Adrenal gland (tissue), 9 donors: ENCODE measurements at regions not wholly inside any gene's neighbourhood (a gene's known extent, or its start where the extent isn't known, plus 50 kb on each side); places are given as distances from the start of the nearest gene placed in this dataset.

Experiments
- DNase-seq, 7 donors: peaks; one replicate each; pipeline ENCODE4 v3.0.0-alpha.2; 2019 to 2020
- H3K27ac ChIP-seq, 5 donors: fragments of 200-600 bp; sonication (generic) in 4 of 5; 1 replicate in 3 of 5; 2 replicates in 2 of 5; pipeline versions ENCODE4 v1.5.1 to v1.8.0; 2016 to 2020; ENCODE audit warnings: mild to moderate bottlenecking in 1 of 5
- H3K27me3 ChIP-seq: fragments of 200-600 bp; 2 replicates; pipeline ENCODE4 v1.8.0; 2021
- H3K36me3 ChIP-seq, 2 donors: fragments of 200-600 bp; replicated peaks in 1 of 2; 1 replicate in 1 of 2; 2 replicates in 1 of 2; pipeline versions ENCODE4 v1.5.1 to v1.8.0; 2018 to 2022
- H3K4me1 ChIP-seq, 2 donors: fragments of 200-600 bp; replicated peaks in 1 of 2; 1 replicate in 1 of 2; 2 replicates in 1 of 2; pipeline versions ENCODE4 v1.5.1 to v1.8.0; 2018 to 2021
- H3K4me3 ChIP-seq, 4 donors: fragments of 200-600 bp; sonication (generic) in 3 of 4; one replicate each; pipeline ENCODE4 v1.5.1; 2016 to 2018
- H3K9me3 ChIP-seq, 3 donors: fragments of 200-600 bp; sonication (generic) in 1 of 3; replicated peaks in 1 of 3; 1 replicate in 2 of 3; 2 replicates in 1 of 3; pipeline versions ENCODE4 v1.5.1 to v1.8.0; 2016 to 2021
- POLR2A ChIP-seq, 2 donors: fragments of 450-650 bp; IDR thresholded peaks; one replicate each; pipeline ENCODE4 v1.6.1; 2017; ENCODE audit warnings: antibody characterized with exemption in 2 of 2, mild to moderate bottlenecking in 2 of 2, moderate library complexity in 1 of 2
- WGBS, 4 donors: extraction: QIAGEN DNeasy Blood & Tissue Kit in 2 of 4; methylation state at CpG; one replicate each; pipeline versions ENCODE4 v1.1.5 to v1.1.7; 2013 to 2017; 5-methylcytosine and 5-hydroxymethylcytosine counted together
- intact Hi-C, 2 donors: fragments of 100-400 bp; cut with DNase I; formaldehyde crosslinking; loops; one replicate each; pipeline versions ENCODE4 v1.14.1 to v1.15.0; 2022 to 2023
- TF ChIP-seq, protein P1 (sequence below), 6 experiments: fragments of 450-650 bp in 4 of 6; fragments of 200-600 bp in 2 of 6; sonication (generic) in 1 of 6; IDR thresholded peaks; 1 replicate in 5 of 6; 2 replicates in 1 of 6; pipeline versions ENCODE4 v1.5.1 to v1.8.0; 2016 to 2021; ENCODE audit warnings: antibody characterized with exemption in 6 of 6, mild to moderate bottlenecking in 2 of 6, moderate library complexity in 1 of 6
- donor health status: healthy with polysubstance abuse.
- donor health status: Bipolar disorder and iron deficiency.
- donor health status: DM: yes; HTN: yes; CAD: no.
- donor health status: DM: no; HTN: no; CAD: no.
- donor health status: DM: no; HTN: no; CAD: no.

DNA sequence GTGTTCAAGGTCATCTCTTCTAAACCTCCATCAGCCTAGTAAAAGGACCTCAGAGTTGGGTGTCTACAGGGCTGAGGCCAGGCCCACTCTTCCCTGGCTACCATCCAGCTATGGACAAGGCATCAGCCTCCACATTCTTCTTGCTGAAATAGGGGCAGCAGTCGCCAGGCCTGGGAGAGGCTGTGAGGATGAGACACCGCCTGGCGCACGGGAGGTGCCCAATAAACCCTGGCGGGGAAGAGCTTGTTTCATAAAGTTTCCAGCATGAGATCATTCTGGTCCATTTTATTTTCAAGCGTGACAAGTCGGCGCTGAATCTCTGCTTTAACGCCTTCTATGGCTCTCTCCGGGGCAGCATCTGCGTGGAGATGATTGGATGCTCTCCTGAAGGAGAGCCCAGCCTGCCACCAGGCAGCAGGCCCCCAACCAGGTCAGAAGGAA, 153.4 kb downstream of the OLFM1 start:
- no peaks in the 10 kb centered on the region for H3K4me1 ChIP-seq
- H3K9me3 ChIP-seq, result no peaks in the 10 kb centered on the region
- peaks cover 7% of the 10 kb centered on the region for H3K27me3 ChIP-seq
- TF ChIP-seq, protein P1, sequence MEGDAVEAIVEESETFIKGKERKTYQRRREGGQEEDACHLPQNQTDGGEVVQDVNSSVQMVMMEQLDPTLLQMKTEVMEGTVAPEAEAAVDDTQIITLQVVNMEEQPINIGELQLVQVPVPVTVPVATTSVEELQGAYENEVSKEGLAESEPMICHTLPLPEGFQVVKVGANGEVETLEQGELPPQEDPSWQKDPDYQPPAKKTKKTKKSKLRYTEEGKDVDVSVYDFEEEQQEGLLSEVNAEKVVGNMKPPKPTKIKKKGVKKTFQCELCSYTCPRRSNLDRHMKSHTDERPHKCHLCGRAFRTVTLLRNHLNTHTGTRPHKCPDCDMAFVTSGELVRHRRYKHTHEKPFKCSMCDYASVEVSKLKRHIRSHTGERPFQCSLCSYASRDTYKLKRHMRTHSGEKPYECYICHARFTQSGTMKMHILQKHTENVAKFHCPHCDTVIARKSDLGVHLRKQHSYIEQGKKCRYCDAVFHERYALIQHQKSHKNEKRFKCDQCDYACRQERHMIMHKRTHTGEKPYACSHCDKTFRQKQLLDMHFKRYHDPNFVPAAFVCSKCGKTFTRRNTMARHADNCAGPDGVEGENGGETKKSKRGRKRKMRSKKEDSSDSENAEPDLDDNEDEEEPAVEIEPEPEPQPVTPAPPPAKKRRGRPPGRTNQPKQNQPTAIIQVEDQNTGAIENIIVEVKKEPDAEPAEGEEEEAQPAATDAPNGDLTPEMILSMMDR (IDR thresholded peaks at IDR 0.05), result no peak
- no peak for TF ChIP-seq POLR2A (IDR thresholded peaks at IDR 0.05)
- DNase-seq, result no peak
- no peak overlapping the region for H3K27ac ChIP-seq
- intact Hi-C loops, result no loop called here
- WGBS, 4 donors, result 92 to 97% (median 94%) methylated on average over 11 of the region's 11 CpGs
- no peak overlapping the region for H3K4me3 ChIP-seq
- H3K36me3 ChIP-seq, result no peaks in the 10 kb centered on the region

DNA sequence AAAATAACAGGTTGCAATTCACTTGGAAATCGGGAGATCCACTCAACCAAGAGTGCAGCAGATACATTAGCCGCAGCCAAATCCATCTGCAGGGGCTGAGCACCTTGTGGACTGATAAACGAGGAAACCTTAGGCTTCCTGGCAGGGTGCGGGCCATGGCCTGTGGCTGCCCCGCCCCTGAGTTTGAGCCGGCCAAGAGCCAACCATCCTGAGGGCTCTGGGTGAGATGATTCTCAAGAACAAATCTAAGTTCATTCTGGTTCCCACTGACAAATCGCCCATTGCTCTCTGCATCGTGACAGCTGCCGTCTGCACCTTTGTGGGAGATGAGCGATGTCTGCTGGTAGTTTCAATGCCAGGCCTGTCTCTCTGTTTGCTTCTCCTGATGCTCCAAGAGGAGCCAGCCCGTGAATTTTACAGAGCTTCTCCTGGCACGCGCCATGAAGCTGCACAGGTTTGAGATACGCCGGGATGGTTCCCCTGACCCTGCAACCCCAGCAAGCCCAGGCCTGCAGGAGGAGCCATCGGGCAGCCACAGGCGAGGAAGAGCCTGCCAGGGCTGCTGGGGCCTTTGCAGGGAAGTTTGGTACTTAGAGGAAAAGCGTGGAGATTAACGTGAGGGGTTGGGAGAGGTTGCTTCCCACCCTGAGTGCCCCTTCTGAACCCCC, 154.0 kb downstream of the OLFM1 start:
- H3K27me3 ChIP-seq, result peaks cover 9% of the 10 kb centered on the region
- WGBS, 4 donors, result 85 to 86% (median 86%) methylated on average over 13 to 19 of the region's 19 CpGs
- no peak overlapping the region for H3K27ac ChIP-seq
- no peaks in the 10 kb centered on the region for H3K4me1 ChIP-seq
- TF ChIP-seq POLR2A (IDR thresholded peaks at IDR 0.05), result no peak
- TF ChIP-seq, protein P1 (IDR thresholded peaks at IDR 0.05), result no peak
- H3K36me3 ChIP-seq, result no peaks in the 10 kb centered on the region
- no peaks in the 10 kb centered on the region for H3K9me3 ChIP-seq
- no peak overlapping the region for H3K4me3 ChIP-seq
- DNase-seq, result no peak
- intact Hi-C loops, result no loop called here

DNA sequence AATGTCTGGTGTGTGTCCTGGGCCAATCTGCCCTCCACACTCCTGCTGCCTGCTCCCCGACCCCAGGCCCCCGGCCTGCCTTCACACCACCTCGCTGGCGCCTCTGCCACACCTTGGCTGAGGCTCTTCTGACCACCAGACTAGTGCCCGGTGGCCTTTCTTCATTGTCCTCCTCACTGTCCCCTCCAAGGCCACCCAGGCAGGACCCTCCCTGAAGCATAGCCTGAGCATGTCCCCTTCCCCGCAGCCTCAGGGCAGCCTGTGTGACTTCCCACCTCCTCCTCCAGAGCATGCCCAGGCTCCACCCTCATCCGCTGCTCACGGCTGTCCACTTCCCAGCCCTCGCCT, 154.6 kb downstream of the OLFM1 start:
- WGBS, 4 donors, result 70 to 84% (median 82%) methylated on average over 9 of the region's 9 CpGs
- H3K4me3 ChIP-seq, result no peak overlapping the region
- DNase-seq, result no peak
- no peaks in the 10 kb centered on the region for H3K4me1 ChIP-seq
- H3K27ac ChIP-seq, result no peak overlapping the region
- H3K27me3 ChIP-seq, result peaks cover 9% of the 10 kb centered on the region
- intact Hi-C loops, result no loop called here
- no peaks in the 10 kb centered on the region for H3K36me3 ChIP-seq
- H3K9me3 ChIP-seq, result no peaks in the 10 kb centered on the region
- no peak for TF ChIP-seq POLR2A (IDR thresholded peaks at IDR 0.05)
- TF ChIP-seq, protein P1 (IDR thresholded peaks at IDR 0.05), result no peak

DNA sequence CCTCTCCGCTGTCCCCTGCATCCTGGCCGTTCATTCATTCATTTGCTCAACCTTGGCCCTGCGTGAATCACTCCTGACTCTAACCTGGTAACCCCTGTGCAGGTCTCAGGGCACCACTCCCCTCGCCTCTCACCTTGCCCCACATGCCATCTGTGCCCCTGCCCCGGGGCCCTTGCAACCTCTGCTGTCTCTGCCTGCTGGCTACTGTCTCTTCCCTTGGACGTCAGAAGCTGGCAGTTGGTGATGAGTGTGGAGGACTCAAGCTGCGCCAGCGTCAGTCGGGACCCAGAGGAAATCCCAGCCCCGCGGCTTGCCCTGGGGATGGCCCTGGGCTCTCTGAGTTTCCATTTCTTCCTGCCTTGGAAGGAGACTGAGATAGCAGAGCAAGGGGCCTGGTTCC, 154.9 kb downstream of the OLFM1 start:
- Histone ChIP-seq H3K27ac (no peak overlapping the region), H3K27me3 (peaks cover 9% of the 10 kb centered on the region), H3K4me1 (no peaks in the 10 kb centered on the region), H3K36me3 (no peaks in the 10 kb centered on the region), H3K9me3 (no peaks in the 10 kb centered on the region), H3K4me3 (no peak overlapping the region)
- 61 to 73% (median 68%) methylated on average over 6 to 11 of the region's 11 CpGs for WGBS, 4 donors
- DNase-seq, result no peak
- TF ChIP-seq, protein P1 (IDR thresholded peaks at IDR 0.05), result no peak
- no peak for TF ChIP-seq POLR2A (IDR thresholded peaks at IDR 0.05)
- intact Hi-C loops, result no loop called here
